ENCODE measurements at regions not wholly inside any gene's neighbourhood (a gene's known extent, or its start where the extent isn't known, plus 50 kb on each side); places are given as distances from the start of the nearest gene placed in this dataset.

GRCh38 chr15:94638183-94638582 lies 406.8 kb downstream of the MCTP2 start:
- TF ChIP-seq RORB (CRISPR knock-in tag; IDR thresholded peaks at IDR 0.05) (no peak), USF2 (CRISPR knock-in tag; IDR thresholded peaks at IDR 0.05) (peak; percentile 18; the same call in 1 of the 2 replicates), ZNF425 (CRISPR knock-in tag; conservative IDR thresholded peaks at IDR 0.05) (no peak), JUN (CRISPR knock-in tag; IDR thresholded peaks at IDR 0.05) (no peak), ZNF423 (CRISPR knock-in tag; IDR thresholded peaks at IDR 0.05) (peak; percentile 40; the same call in 1 of the 2 replicates)
- Mint-ChIP-seq H3K27ac (no peak overlapping the region), H3K9me3 (0 out of 2 replicates have a peak, but pooled peaks cover 3% of the 10 kb centered on the region), H3K4me1 (0 out of 2 replicates have a peak, but pooled peaks cover 4% of the 10 kb centered on the region), H3K27me3 (ENCODE audit: low read depth) (no peaks in the 10 kb centered on the region), H3K4me3 (no peak overlapping the region), H3K36me3 (no peaks in the 10 kb centered on the region)
- peak; percentile 69 for DNase-seq (ENCODE audit: low spot score)
- ChIA-PET CTCF (no interaction called here), POLR2A (no interaction called here)
- ATAC-seq: peak; percentile 100

- no peak for ATAC-seq
- no peak for TF ChIP-seq PRRX2 (CRISPR knock-in tag; IDR thresholded peaks at IDR 0.05)
- ChIA-PET POLR2A (no interaction called here), CTCF (no interaction called here)
- no peak overlapping the region for H3K4me3 Mint-ChIP-seq
- no peak overlapping the region for H3K27ac Mint-ChIP-seq
- H3K4me1 Mint-ChIP-seq: 0 out of 2 replicates have a peak, but pooled peaks cover 4% of the 10 kb centered on the region
- DNase-seq (ENCODE audit: low spot score): no peak
- H3K9me3 Mint-ChIP-seq: 0 out of 2 replicates have a peak, but pooled peaks cover 3% of the 10 kb centered on the region
- no peaks in the 10 kb centered on the region for H3K27me3 Mint-ChIP-seq (ENCODE audit: low read depth)
- no peaks in the 10 kb centered on the region for H3K36me3 Mint-ChIP-seq
These were observed 408.3 kb downstream of the MCTP2 start for GRCh38 chr15:94639701-94640100.

GRCh38 chr15:94644433-94644832 lies 413.1 kb downstream of the MCTP2 start:
- Mint-ChIP-seq H3K4me1 (no peaks in the 10 kb centered on the region), H3K9me3 (0 out of 2 replicates have a peak, but pooled peaks cover 3% of the 10 kb centered on the region), H3K4me3 (no peak overlapping the region), H3K27me3 (ENCODE audit: low read depth) (no peaks in the 10 kb centered on the region), H3K27ac (no peak overlapping the region), H3K36me3 (no peaks in the 10 kb centered on the region)
- DNase-seq (ENCODE audit: low spot score) (no peak), ATAC-seq (no peak)
- TF ChIP-seq JAZF1 (CRISPR knock-in tag; IDR thresholded peaks at IDR 0.05): no peak
- TF ChIP-seq TEAD1 (CRISPR knock-in tag; IDR thresholded peaks at IDR 0.05): no peak
- ChIA-PET POLR2A (no interaction called here), CTCF (no interaction called here)

- Mint-ChIP-seq H3K27ac (no peak overlapping the region), H3K4me3 (no peak overlapping the region), H3K36me3 (no peaks in the 10 kb centered on the region), H3K9me3 (peaks cover 5% of the 10 kb centered on the region), H3K4me1 (peaks cover 14% of the 10 kb centered on the region), H3K27me3 (ENCODE audit: low read depth) (peaks cover 6% of the 10 kb centered on the region; the same call in 1 of the 2 replicates)
- POLR2A ChIA-PET: no interaction called here
- DNase-seq (ENCODE audit: low spot score) (no peak), ATAC-seq (no peak)
- TF ChIP-seq E2F1 (CRISPR knock-in tag; IDR thresholded peaks at IDR 0.05) (no peak), NFYB (CRISPR knock-in tag; conservative IDR thresholded peaks at IDR 0.05; ENCODE audit: low read depth) (no peak)
- CTCF ChIA-PET: no interaction called here
These were observed 421.7 kb downstream of the MCTP2 start for GRCh38 chr15:94653071-94653470.

GRCh38 chr15:94655249-94655880 lies 424.0 kb downstream of the MCTP2 start:
- DNase-seq (ENCODE audit: low spot score) (no peak), ATAC-seq (no peak)
- peaks cover 14% of the 10 kb centered on the region for H3K4me1 Mint-ChIP-seq
- peaks cover 6% of the 10 kb centered on the region; the same call in 1 of the 2 replicates for H3K27me3 Mint-ChIP-seq (ENCODE audit: low read depth)
- ChIA-PET CTCF (interaction anchor here (1.0 kb wide), 1 partner anchor 227 kb away, joined by 3 read pairs; no protein-coding TSS in a partner anchor), POLR2A (interaction anchor here (0.6 kb wide), 1 partner anchor 759 kb away, joined by 3 read pairs; no protein-coding TSS in a partner anchor)
- TF ChIP-seq E2F5 (CRISPR knock-in tag; IDR thresholded peaks at IDR 0.05) (no peak), CDX4 (CRISPR knock-in tag; IDR thresholded peaks at IDR 0.05; ENCODE audit: borderline replicate concordance) (no peak), USF1 (CRISPR knock-in tag; IDR thresholded peaks at IDR 0.05) (no peak), MYBL2 (CRISPR knock-in tag; IDR thresholded peaks at IDR 0.05) (no peak), ZSCAN18 (CRISPR knock-in tag; IDR thresholded peaks at IDR 0.05) (no peak), NR2C2 (CRISPR knock-in tag; IDR thresholded peaks at IDR 0.05) (no peak)
- H3K36me3 Mint-ChIP-seq: no peaks in the 10 kb centered on the region
- H3K9me3 Mint-ChIP-seq: peaks cover 5% of the 10 kb centered on the region
- no peak overlapping the region for H3K4me3 Mint-ChIP-seq
- no peak overlapping the region for H3K27ac Mint-ChIP-seq
